C4-2B (cell line): ENCODE measurements at regions not wholly inside any gene's neighbourhood (a gene's known extent, or its start where the extent isn't known, plus 50 kb on each side); places are given as distances from the start of the nearest gene placed in this dataset.
"Not testable (repeated sequence)": the region's sequence is repeated elsewhere in the genome, so short reads cannot be mapped to it uniquely, and the experiment has no call there.

ENCODE experiments used
- CTCF ChIP-seq: fragments of 450-650 bp; conservative IDR thresholded peaks from 2 replicates; pipeline ENCODE4 v1.5.1; 2017; ENCODE audit warnings: mild to moderate bottlenecking
- ZFX ChIP-seq: fragments of 450-650 bp; IDR thresholded peaks from 2 replicates; pipeline ENCODE4 v1.6.1; 2017

DNA sequence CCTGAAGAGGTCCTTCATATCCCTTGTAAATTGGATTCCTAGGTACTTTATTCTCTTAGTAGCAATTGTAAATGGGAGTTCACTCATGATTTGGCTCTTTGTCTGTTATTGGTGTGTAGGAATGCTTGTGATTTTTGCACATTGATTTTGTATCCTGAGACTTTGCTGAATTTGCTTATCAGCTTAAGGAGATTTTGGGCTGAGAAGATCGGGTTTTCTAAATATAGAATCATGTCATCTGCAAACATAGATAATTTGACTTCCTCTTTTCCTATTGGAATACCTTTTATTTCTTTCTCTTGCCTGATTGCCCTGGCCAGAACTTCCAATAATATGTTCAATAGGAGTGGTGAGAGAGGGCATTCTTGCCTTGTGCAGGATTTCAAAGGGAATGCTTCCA lies 191.9 kb downstream of the PRELID2 start:
- not testable (repeated sequence) for TF ChIP-seq CTCF, ZFX
